SU-DHL-6 (cell line): ENCODE measurements at regions not wholly inside any gene's neighbourhood (a gene's known extent, or its start where the extent isn't known, plus 50 kb on each side); places are given as distances from the start of the nearest gene placed in this dataset.

Experiments
- EZH2phosphoT487 ChIP-seq: fragments of 200-600 bp; sonication (generic), shearing (Covaris generic); conservative IDR thresholded peaks from 2 replicates; pipeline ENCODE4 v1.6.1; 2018; ENCODE audit warnings: mild to moderate bottlenecking, antibody characterized with exemption, low read length, moderate library complexity, mixed read lengths
- TF ChIP-seq, protein P1 (sequence below): fragments of 200-600 bp; sonication (generic); IDR thresholded peaks from one replicate; pipeline ENCODE4 v1.5.1; 2017; ENCODE audit warnings: antibody characterized with exemption, mild to moderate bottlenecking, low read length, moderate library complexity; ENCODE audit not compliant: insufficient read depth, poor library complexity, severe bottlenecking

DNA sequence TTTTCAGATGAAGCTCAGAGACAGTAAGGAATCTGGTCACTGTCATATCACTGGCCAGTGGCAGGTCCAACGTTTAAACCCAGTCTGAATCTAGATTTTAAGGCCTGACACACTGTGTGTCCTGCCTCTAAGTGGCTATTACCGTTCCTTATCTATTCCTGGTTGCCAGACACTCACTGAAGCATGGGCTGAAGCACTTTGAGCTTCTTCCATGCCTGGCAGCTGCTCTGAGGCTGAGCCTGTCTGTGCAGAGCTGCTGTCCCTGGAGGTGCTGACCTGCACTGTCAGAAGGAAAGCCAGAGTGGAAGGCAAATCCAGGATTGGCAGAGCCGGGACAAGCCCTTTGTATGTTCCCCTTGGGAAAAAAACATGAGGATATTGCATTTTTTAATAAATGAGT, 109.2 kb upstream of the SLC7A1 start:
- TF ChIP-seq, protein P1, sequence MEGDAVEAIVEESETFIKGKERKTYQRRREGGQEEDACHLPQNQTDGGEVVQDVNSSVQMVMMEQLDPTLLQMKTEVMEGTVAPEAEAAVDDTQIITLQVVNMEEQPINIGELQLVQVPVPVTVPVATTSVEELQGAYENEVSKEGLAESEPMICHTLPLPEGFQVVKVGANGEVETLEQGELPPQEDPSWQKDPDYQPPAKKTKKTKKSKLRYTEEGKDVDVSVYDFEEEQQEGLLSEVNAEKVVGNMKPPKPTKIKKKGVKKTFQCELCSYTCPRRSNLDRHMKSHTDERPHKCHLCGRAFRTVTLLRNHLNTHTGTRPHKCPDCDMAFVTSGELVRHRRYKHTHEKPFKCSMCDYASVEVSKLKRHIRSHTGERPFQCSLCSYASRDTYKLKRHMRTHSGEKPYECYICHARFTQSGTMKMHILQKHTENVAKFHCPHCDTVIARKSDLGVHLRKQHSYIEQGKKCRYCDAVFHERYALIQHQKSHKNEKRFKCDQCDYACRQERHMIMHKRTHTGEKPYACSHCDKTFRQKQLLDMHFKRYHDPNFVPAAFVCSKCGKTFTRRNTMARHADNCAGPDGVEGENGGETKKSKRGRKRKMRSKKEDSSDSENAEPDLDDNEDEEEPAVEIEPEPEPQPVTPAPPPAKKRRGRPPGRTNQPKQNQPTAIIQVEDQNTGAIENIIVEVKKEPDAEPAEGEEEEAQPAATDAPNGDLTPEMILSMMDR: no peak
- TF ChIP-seq EZH2phosphoT487: no peak
